ENCODE measurements at regions not wholly inside any gene's neighbourhood (a gene's known extent, or its start where the extent isn't known, plus 50 kb on each side); places are given as distances from the start of the nearest gene placed in this dataset.

GRCh38 chr2:207274530-207275189 is 108.9 kb upstream of the KLF7 start:
- H3K4me3 ChIP-seq (ENCODE audit: low read depth, low read length) = no peak overlapping the region
- TF ChIP-seq CTCF (IDR thresholded peaks at IDR 0.05; ENCODE audit: low read depth, low read length) = no peak
- in situ Hi-C loops (cut with HindIII; ENCODE audit: low sequenced_read_pairs) = no loop called here
- DNase-seq (ENCODE audit: low read depth, low spot score) = no peak

DNA sequence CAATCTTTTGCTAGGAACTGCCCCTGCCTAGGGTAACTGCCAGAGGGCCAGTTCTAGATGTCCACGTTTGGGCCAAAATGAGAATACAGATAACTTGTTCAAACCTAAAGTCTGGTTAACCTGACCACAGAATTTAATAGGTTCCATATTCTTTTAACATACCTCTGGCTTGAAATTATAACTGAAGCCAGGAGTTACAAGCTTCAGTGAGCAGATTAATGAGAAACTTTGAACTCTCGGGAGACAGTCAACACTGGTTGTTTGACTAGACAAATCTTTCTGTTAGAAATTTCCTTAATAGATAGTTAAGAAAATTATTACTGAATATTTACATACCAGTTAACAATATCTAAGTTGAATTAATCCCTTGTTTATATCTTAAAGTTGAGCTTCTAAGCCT is 110.0 kb upstream of the KLF7 start:
- H3K4me3 ChIP-seq (ENCODE audit: low read depth, low read length) = no peak overlapping the region
- TF ChIP-seq CTCF (IDR thresholded peaks at IDR 0.05; ENCODE audit: low read depth, low read length) = no peak
- no peak for DNase-seq (ENCODE audit: low read depth, low spot score)
- in situ Hi-C loops (cut with HindIII; ENCODE audit: low sequenced_read_pairs) = no loop called here

- no peak overlapping the region for H3K4me3 ChIP-seq (ENCODE audit: low read depth, low read length)
- no peak for DNase-seq (ENCODE audit: low read depth, low spot score)
- TF ChIP-seq CTCF (IDR thresholded peaks at IDR 0.05; ENCODE audit: low read depth, low read length) = no peak
- in situ Hi-C loops (cut with HindIII; ENCODE audit: low sequenced_read_pairs) = no loop called here
Observed at GRCh38 chr2:207276248-207276647, 110.5 kb upstream of the KLF7 start.

DNA sequence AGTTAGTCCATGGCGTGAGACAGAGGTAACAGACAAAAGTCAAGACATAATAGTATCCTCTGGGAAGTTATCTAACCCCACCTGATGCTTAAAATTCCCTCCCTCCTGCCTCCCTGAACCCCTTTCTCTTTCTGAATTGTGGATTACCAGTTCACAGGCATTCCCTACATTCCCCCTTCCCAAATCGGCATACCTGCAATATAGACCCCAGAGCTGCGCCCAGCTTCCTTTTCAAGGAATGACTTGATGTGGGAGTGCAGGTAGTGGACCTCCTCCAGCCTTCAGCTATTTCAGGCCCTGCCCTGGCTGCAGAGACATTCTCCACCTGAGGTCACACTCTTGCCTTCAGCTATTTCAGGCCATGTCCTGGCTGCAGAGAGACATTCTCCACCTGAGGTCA is 111.1 kb upstream of the KLF7 start:
- no peak overlapping the region for H3K4me3 ChIP-seq (ENCODE audit: low read depth, low read length)
- in situ Hi-C loops (cut with HindIII; ENCODE audit: low sequenced_read_pairs) = no loop called here
- no peak for TF ChIP-seq CTCF (IDR thresholded peaks at IDR 0.05; ENCODE audit: low read depth, low read length)
- no peak for DNase-seq (ENCODE audit: low read depth, low spot score)

DNA sequence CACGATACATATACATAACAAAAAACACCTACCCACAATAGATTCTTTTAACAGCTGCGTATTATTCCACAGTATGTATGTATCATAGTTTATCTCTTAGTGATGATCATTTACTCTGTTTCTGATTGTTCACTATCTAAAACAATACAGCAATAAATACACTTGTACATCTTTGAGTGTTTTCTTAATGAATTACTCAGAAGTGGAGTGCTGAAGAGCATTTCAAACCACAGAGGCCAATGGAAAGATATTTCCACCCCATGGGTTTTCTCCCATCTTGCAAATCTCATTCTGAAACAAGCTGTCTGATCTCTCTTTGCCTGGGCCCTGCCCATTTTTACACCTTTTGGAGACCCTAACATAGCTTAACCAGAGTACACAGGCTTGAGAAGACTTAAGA is 113.8 kb upstream of the KLF7 start:
- no peak overlapping the region for H3K4me3 ChIP-seq (ENCODE audit: low read depth, low read length)
- DNase-seq (ENCODE audit: low read depth, low spot score) = no peak
- in situ Hi-C loops (cut with HindIII; ENCODE audit: low sequenced_read_pairs) = no loop called here
- TF ChIP-seq CTCF (IDR thresholded peaks at IDR 0.05; ENCODE audit: low read depth, low read length) = no peak

DNA sequence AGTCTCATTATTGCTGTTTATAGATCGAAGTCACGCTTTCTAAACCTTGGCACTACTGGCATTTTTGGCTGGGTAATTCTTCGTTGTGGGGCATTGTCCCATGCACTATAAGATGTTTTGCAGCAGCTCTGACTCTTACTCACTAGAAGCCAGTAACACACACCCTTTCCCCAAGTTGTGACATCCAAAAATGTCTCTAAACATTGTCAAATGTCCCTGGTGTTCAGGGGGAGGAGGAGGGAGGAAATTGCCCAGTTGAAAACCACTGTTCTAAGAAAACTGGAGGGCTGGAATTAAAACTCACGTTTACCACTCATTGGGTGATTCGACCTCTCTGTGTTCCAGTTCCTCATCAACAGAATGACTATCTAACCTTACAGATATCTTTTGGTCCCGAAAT is 115.7 kb upstream of the KLF7 start:
- H3K4me3 ChIP-seq (ENCODE audit: low read depth, low read length) = no peak overlapping the region
- in situ Hi-C loops (cut with HindIII; ENCODE audit: low sequenced_read_pairs) = no loop called here
- no peak for TF ChIP-seq CTCF (IDR thresholded peaks at IDR 0.05; ENCODE audit: low read depth, low read length)
- DNase-seq (ENCODE audit: low read depth, low spot score) = no peak

DNA sequence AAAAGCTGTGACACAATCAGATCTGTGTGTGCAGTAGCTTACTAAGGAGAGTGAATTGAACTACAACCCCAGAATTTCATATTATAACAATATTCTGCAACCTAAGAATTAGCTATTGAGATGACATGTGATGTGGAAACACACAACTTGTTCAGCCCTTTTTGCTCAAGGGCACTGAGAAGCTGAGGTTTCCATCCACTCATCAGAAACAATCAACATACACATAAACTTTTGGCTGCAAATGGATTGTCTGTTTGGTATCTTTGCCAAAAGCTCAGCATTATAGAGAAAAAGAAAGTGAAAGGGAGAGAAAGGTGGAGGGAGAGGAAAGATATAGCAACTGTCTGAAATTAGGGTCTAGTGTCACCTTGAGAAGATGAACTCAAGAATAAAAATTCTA is 117.2 kb upstream of the KLF7 start:
- in situ Hi-C loops (cut with HindIII; ENCODE audit: low sequenced_read_pairs) = no loop called here
- TF ChIP-seq CTCF (IDR thresholded peaks at IDR 0.05; ENCODE audit: low read depth, low read length) = no peak
- no peak overlapping the region for H3K4me3 ChIP-seq (ENCODE audit: low read depth, low read length)
- DNase-seq (ENCODE audit: low read depth, low spot score) = no peak

All from astrocyte of the spinal cord (primary cell).